ENCODE measurements at regions not wholly inside any gene's neighbourhood (a gene's known extent, or its start where the extent isn't known, plus 50 kb on each side); places are given as distances from the start of the nearest gene placed in this dataset.

GRCh38 chr16:73420244-73420643, 372.3 kb upstream of the ZFHX3 start:
- TF ChIP-seq PPARA (CRISPR knock-in tag; IDR thresholded peaks at IDR 0.05; ENCODE audit: borderline replicate concordance) = no peak
- TF ChIP-seq ZNF70 (CRISPR knock-in tag; IDR thresholded peaks at IDR 0.05) = no peak
- TF ChIP-seq CSDC2 (CRISPR knock-in tag; IDR thresholded peaks at IDR 0.05) = no peak
- TF ChIP-seq, protein P1, sequence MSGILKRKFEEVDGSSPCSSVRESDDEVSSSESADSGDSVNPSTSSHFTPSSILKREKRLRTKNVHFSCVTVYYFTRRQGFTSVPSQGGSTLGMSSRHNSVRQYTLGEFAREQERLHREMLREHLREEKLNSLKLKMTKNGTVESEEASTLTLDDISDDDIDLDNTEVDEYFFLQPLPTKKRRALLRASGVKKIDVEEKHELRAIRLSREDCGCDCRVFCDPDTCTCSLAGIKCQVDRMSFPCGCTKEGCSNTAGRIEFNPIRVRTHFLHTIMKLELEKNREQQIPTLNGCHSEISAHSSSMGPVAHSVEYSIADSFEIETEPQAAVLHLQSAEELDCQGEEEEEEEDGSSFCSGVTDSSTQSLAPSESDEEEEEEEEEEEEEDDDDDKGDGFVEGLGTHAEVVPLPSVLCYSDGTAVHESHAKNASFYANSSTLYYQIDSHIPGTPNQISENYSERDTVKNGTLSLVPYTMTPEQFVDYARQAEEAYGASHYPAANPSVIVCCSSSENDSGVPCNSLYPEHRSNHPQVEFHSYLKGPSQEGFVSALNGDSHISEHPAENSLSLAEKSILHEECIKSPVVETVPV (CRISPR knock-in tag; IDR thresholded peaks at IDR 0.05) = no peak
- no peak for TF ChIP-seq SNAI2 (CRISPR knock-in tag; IDR thresholded peaks at IDR 0.05)
- no peak for TF ChIP-seq RARB (CRISPR knock-in tag; IDR thresholded peaks at IDR 0.05)
- TF ChIP-seq ISL1 (CRISPR knock-in tag; IDR thresholded peaks at IDR 0.05) = no peak
- TF ChIP-seq ZC3H10 (CRISPR knock-in tag; IDR thresholded peaks at IDR 0.05) = no peak
- no peak for TF ChIP-seq ZFP3 (CRISPR knock-in tag; IDR thresholded peaks at IDR 0.05)
- no peak for TF ChIP-seq OSR1 (CRISPR knock-in tag; IDR thresholded peaks at IDR 0.05)
- TF ChIP-seq ZFP30 (CRISPR knock-in tag; IDR thresholded peaks at IDR 0.05) = no peak
- TF ChIP-seq, protein P2, sequence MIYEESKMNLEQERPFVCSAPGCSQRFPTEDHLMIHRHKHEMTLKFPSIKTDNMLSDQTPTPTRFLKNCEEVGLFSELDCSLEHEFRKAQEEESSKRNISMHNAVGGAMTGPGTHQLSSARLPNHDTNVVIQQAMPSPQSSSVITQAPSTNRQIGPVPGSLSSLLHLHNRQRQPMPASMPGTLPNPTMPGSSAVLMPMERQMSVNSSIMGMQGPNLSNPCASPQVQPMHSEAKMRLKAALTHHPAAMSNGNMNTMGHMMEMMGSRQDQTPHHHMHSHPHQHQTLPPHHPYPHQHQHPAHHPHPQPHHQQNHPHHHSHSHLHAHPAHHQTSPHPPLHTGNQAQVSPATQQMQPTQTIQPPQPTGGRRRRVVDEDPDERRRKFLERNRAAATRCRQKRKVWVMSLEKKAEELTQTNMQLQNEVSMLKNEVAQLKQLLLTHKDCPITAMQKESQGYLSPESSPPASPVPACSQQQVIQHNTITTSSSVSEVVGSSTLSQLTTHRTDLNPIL (CRISPR knock-in tag; IDR thresholded peaks at IDR 0.05; ENCODE audit: low read depth) = no peak
- TF ChIP-seq TCF4 (CRISPR knock-in tag; IDR thresholded peaks at IDR 0.05; ENCODE audit: borderline replicate concordance) = no peak
- TF ChIP-seq ZNF565 (CRISPR knock-in tag; conservative IDR thresholded peaks at IDR 0.05; ENCODE audit: low read depth) = no peak
- TF ChIP-seq ZNF8 (CRISPR knock-in tag; IDR thresholded peaks at IDR 0.05) = no peak
- no peak for ATAC-seq

DNA sequence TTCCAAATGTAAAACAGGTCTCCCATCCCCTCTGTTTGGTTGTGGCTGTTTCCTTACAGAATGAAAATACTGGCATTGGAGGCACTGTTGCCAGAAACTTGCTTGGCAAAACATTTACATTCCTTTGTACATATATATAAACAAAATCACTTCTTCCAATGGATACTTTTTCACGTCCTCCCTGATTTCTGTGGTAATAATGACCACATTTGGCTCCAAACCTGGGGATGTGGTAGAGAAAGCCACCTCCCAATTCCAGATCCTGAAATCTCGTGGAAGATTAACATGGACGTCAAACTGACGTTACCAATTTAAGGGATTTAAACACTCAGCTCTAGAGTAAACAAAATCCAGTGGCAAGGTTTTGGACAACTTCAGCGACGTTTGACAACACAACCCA, 370.8 kb upstream of the ZFHX3 start:
- no peak for TF ChIP-seq ESRRG (CRISPR knock-in tag; IDR thresholded peaks at IDR 0.05)
- TF ChIP-seq, protein P3, sequence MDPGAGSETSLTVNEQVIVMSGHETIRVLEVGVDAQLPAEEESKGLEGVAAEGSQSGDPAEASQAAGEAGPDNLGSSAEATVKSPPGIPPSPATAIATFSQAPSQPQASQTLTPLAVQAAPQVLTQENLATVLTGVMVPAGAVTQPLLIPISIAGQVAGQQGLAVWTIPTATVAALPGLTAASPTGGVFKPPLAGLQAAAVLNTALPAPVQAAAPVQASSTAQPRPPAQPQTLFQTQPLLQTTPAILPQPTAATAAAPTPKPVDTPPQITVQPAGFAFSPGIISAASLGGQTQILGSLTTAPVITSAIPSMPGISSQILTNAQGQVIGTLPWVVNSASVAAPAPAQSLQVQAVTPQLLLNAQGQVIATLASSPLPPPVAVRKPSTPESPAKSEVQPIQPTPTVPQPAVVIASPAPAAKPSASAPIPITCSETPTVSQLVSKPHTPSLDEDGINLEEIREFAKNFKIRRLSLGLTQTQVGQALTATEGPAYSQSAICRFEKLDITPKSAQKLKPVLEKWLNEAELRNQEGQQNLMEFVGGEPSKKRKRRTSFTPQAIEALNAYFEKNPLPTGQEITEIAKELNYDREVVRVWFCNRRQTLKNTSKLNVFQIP (CRISPR knock-in tag; IDR thresholded peaks at IDR 0.05; ENCODE audit: borderline replicate concordance, low read depth) = no peak
- TF ChIP-seq ZFP3 (CRISPR knock-in tag; IDR thresholded peaks at IDR 0.05) = no peak
- TF ChIP-seq RARB (CRISPR knock-in tag; IDR thresholded peaks at IDR 0.05) = no peak
- no peak for TF ChIP-seq ARNTL (CRISPR knock-in tag; IDR thresholded peaks at IDR 0.05; ENCODE audit: borderline replicate concordance, low read depth)
- no peak for TF ChIP-seq ZNF8 (CRISPR knock-in tag; IDR thresholded peaks at IDR 0.05)
- no peak for TF ChIP-seq PPARA (CRISPR knock-in tag; IDR thresholded peaks at IDR 0.05; ENCODE audit: borderline replicate concordance)
- TF ChIP-seq CSDC2 (CRISPR knock-in tag; IDR thresholded peaks at IDR 0.05) = no peak
- TF ChIP-seq, protein P1 (CRISPR knock-in tag; IDR thresholded peaks at IDR 0.05) = no peak

DNA sequence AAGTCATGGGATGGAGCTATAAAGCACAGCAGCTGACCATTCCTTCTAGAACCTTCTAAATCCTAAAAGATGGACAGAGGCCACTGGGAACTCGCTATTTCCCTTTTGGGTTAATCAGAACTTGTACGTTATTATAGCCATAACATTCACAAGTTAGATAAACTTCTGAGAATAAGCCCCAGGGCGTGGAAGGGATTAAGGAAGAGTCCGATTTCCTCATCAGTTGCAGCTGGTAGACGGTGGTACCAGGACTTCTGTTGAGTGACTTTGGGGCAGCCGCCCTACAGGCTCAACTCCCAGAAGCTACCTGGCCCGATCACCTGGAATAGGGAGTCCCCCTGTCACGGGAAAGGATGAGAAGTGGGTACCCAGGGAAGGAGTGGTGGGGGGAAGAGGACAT, 370.1 kb upstream of the ZFHX3 start:
- TF ChIP-seq ZNF565 (CRISPR knock-in tag; conservative IDR thresholded peaks at IDR 0.05; ENCODE audit: low read depth) (no peak), BACH2 (CRISPR knock-in tag; IDR thresholded peaks at IDR 0.05; ENCODE audit: borderline replicate concordance) (no peak), CSDC2 (CRISPR knock-in tag; IDR thresholded peaks at IDR 0.05) (no peak), TOX (CRISPR knock-in tag; IDR thresholded peaks at IDR 0.05; ENCODE audit: borderline replicate concordance) (no peak), PPARA (CRISPR knock-in tag; IDR thresholded peaks at IDR 0.05; ENCODE audit: borderline replicate concordance) (no peak), ESRRG (CRISPR knock-in tag; IDR thresholded peaks at IDR 0.05) (no peak), OSR1 (CRISPR knock-in tag; IDR thresholded peaks at IDR 0.05) (no peak), ZNF8 (CRISPR knock-in tag; IDR thresholded peaks at IDR 0.05) (no peak), ARNTL (CRISPR knock-in tag; IDR thresholded peaks at IDR 0.05; ENCODE audit: borderline replicate concordance, low read depth) (no peak), RARB (CRISPR knock-in tag; IDR thresholded peaks at IDR 0.05) (no peak), GLIS3 (CRISPR knock-in tag; IDR thresholded peaks at IDR 0.05) (no peak), TCF4 (CRISPR knock-in tag; IDR thresholded peaks at IDR 0.05; ENCODE audit: borderline replicate concordance) (no peak)
- TF ChIP-seq, protein P2 (CRISPR knock-in tag; IDR thresholded peaks at IDR 0.05; ENCODE audit: low read depth) = no peak
- TF ChIP-seq, protein P4, sequence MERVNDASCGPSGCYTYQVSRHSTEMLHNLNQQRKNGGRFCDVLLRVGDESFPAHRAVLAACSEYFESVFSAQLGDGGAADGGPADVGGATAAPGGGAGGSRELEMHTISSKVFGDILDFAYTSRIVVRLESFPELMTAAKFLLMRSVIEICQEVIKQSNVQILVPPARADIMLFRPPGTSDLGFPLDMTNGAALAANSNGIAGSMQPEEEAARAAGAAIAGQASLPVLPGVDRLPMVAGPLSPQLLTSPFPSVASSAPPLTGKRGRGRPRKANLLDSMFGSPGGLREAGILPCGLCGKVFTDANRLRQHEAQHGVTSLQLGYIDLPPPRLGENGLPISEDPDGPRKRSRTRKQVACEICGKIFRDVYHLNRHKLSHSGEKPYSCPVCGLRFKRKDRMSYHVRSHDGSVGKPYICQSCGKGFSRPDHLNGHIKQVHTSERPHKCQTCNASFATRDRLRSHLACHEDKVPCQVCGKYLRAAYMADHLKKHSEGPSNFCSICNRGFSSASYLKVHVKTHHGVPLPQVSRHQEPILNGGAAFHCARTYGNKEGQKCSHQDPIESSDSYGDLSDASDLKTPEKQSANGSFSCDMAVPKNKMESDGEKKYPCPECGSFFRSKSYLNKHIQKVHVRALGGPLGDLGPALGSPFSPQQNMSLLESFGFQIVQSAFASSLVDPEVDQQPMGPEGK (CRISPR knock-in tag; IDR thresholded peaks at IDR 0.05; ENCODE audit: borderline replicate concordance) = no peak
- no peak for ATAC-seq

More for the DNA sequence above, 370.8 kb upstream of the ZFHX3 start:
- no peak for ATAC-seq

Data from SK-N-SH treated with all-trans-retinoic acid at 6 μM for 48 hours (cell line).